HEK293T (cell line): ENCODE measurements at regions not wholly inside any gene's neighbourhood (a gene's known extent, or its start where the extent isn't known, plus 50 kb on each side); places are given as distances from the start of the nearest gene placed in this dataset.

ENCODE experiments used
- LEF1 ChIP-seq: fragments of 450-650 bp; IDR thresholded peaks from 2 replicates; pipeline ENCODE4 v1.6.1; 2017; ENCODE audit warnings: mild to moderate bottlenecking, borderline replicate concordance
- SP1 ChIP-seq: fragments of 450-650 bp; IDR thresholded peaks from 2 replicates; pipeline ENCODE4 v1.6.1; 2017

- TF ChIP-seq SP1 (no peak), LEF1 (no peak)
Measured at GRCh38 chr11:25863986-25864385, 467.9 kb upstream of the ANO3 start.
